OCI-LY1 (cell line): ENCODE measurements at regions not wholly inside any gene's neighbourhood (a gene's known extent, or its start where the extent isn't known, plus 50 kb on each side); places are given as distances from the start of the nearest gene placed in this dataset.

ENCODE experiments used
- H2AFZ ChIP-seq: fragments of 200-600 bp; sonication (generic), shearing (Covaris generic); 2 replicates; pipeline ENCODE4 v1.6.0; 2014; ENCODE audit warnings: antibody characterized with exemption, mild to moderate bottlenecking, low read length
- H3F3A ChIP-seq: fragments of 200-600 bp; sonication (generic), shearing (Covaris generic); 2 replicates; pipeline ENCODE4 v1.6.0; 2014; ENCODE audit warnings: mild to moderate bottlenecking, antibody characterized with exemption, low read length, moderate library complexity; ENCODE audit not compliant: insufficient read depth
- H3K27ac ChIP-seq: fragments of 200-600 bp; sonication (generic); 2 replicates; pipeline ENCODE4 v1.5.1; 2014; ENCODE audit warnings: low read length, mixed run types, mild to moderate bottlenecking, low read depth; ENCODE audit not compliant: poor library complexity, severe bottlenecking
- H3K27me3 ChIP-seq: fragments of 200-600 bp; sonication (generic); 2 replicates; pipeline ENCODE4 v1.6.0; 2014; ENCODE audit warnings: antibody characterized with exemption, mild to moderate bottlenecking, low read length, moderate library complexity; ENCODE audit not compliant: insufficient read depth
- H3K36me3 ChIP-seq: fragments of 200-600 bp; sonication (generic); 2 replicates; pipeline ENCODE4 v1.6.1; 2014; ENCODE audit warnings: mild to moderate bottlenecking, antibody characterized with exemption, low read length, moderate library complexity, mixed read lengths; ENCODE audit not compliant: insufficient read depth
- H3K4me1 ChIP-seq: fragments of 200-600 bp; sonication (generic); 2 replicates; pipeline ENCODE4 v1.5.1; 2014; ENCODE audit warnings: mild to moderate bottlenecking, low read length, moderate library complexity; ENCODE audit not compliant: insufficient read depth, severe bottlenecking
- H3K4me2 ChIP-seq: fragments of 200-600 bp; sonication (generic), shearing (Covaris generic); 2 replicates; pipeline ENCODE4 v1.6.1; 2014; ENCODE audit warnings: low read length
- H3K4me3 ChIP-seq: fragments of 200-600 bp; sonication (generic); 2 replicates; pipeline ENCODE4 v1.5.1; 2014; ENCODE audit warnings: low read length, low read depth, mild to moderate bottlenecking, mixed read lengths; ENCODE audit not compliant: poor library complexity, severe bottlenecking
- H3K79me2 ChIP-seq: fragments of 200-600 bp; shearing (Covaris generic); 2 replicates; pipeline ENCODE4 v1.6.1; 2016; ENCODE audit warnings: mixed run types, low read length, mixed read lengths; ENCODE audit not compliant: insufficient read depth
- H3K9ac ChIP-seq: fragments of 200-600 bp; sonication (generic), shearing (Covaris generic); 2 replicates; pipeline ENCODE4 v1.6.1; 2014; ENCODE audit warnings: mild to moderate bottlenecking, low read length, mixed read lengths
- H3K9me2 ChIP-seq: fragments of 200-600 bp; sonication (generic), shearing (Covaris generic); 2 replicates; pipeline ENCODE4 v1.6.1; 2014; ENCODE audit warnings: low read depth, mild to moderate bottlenecking, low read length, mixed read lengths
- H3K9me3 ChIP-seq: fragments of 200-600 bp; shearing (Covaris generic); 2 replicates; pipeline ENCODE4 v1.6.1; 2014; ENCODE audit warnings: low read length, mixed read lengths
- H4K20me1 ChIP-seq: fragments of 200-600 bp; sonication (generic), shearing (Covaris generic); 2 replicates; pipeline ENCODE4 v1.6.0; 2016; ENCODE audit warnings: mild to moderate bottlenecking, low read length; ENCODE audit not compliant: insufficient read depth
- EZH2 ChIP-seq: fragments of 200-600 bp; sonication (generic), shearing (Covaris generic); IDR thresholded peaks from 2 replicates; pipeline ENCODE4 v1.8.0; 2017; ENCODE audit warnings: borderline replicate concordance, mixed run types, mild to moderate bottlenecking, antibody characterized with exemption, low read length, moderate library complexity, mixed read lengths
- TF ChIP-seq, protein P1 (sequence below): fragments of 200-600 bp; sonication (generic), shearing (Covaris generic); IDR thresholded peaks from 2 replicates; pipeline ENCODE4 v1.5.1; 2017; ENCODE audit warnings: mild to moderate bottlenecking, antibody characterized with exemption, low read length, moderate library complexity, mixed read lengths

DNA sequence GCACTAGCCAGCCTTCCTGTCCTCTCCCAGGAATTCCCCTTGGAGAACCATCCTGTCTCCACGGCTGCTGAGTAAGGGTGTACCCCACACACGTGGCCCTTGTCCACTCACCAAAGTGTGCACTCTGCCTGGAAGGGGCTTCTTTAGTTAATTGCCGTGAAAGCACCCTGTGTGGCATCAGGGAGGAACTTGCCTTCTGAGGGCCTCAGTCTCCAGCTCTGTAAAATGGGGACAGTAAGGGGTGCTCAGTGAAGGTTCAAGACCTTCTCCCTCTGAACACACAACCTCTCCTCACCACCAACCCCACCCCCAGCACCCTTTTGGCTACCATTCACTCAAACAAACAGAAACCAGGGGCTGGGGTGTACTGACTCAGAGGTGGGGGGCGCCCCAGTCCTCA is 59.1 kb upstream of the LHX1 start:
- Histone ChIP-seq H3K27ac (no peak overlapping the region), H3K4me3 (no peak overlapping the region), H3K4me1 (no peaks in the 10 kb centered on the region), H3K4me2 (no peak overlapping the region), H2AFZ (no peak overlapping the region), H4K20me1 (no peaks in the 10 kb centered on the region), H3K27me3 (peaks cover 18% of the 10 kb centered on the region), H3K79me2 (no peaks in the 10 kb centered on the region), H3K9ac (no peak overlapping the region), H3K9me3 (no peaks in the 10 kb centered on the region), H3K9me2 (no peaks in the 10 kb centered on the region), H3K36me3 (no peaks in the 10 kb centered on the region; the same call in 1 of the 2 replicates), H3F3A (no peaks in the 10 kb centered on the region)
- TF ChIP-seq, protein P1, sequence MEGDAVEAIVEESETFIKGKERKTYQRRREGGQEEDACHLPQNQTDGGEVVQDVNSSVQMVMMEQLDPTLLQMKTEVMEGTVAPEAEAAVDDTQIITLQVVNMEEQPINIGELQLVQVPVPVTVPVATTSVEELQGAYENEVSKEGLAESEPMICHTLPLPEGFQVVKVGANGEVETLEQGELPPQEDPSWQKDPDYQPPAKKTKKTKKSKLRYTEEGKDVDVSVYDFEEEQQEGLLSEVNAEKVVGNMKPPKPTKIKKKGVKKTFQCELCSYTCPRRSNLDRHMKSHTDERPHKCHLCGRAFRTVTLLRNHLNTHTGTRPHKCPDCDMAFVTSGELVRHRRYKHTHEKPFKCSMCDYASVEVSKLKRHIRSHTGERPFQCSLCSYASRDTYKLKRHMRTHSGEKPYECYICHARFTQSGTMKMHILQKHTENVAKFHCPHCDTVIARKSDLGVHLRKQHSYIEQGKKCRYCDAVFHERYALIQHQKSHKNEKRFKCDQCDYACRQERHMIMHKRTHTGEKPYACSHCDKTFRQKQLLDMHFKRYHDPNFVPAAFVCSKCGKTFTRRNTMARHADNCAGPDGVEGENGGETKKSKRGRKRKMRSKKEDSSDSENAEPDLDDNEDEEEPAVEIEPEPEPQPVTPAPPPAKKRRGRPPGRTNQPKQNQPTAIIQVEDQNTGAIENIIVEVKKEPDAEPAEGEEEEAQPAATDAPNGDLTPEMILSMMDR = no peak
- TF ChIP-seq EZH2 = no peak

DNA sequence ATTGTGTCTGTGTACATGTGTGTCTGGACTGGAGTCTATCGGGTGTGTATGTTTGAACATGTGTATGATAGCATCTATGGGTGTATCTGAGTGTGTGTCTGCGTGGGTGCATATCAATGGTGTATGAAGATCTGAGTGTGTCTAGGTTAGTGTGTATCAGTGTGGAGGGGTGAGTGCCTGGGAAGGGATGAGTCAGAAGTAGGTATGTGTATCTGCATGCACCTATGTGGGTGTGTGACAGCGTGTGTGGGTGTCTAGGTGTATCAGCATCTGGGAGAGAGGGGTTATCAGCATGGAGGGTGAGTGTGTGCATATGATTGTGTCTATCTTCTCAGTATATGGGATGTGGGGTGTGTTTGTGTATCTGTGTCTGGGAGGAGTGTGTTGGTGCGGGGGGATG is 58.2 kb upstream of the LHX1 start:
- TF ChIP-seq EZH2 = no peak
- TF ChIP-seq, protein P1 = no peak
- Histone ChIP-seq H3F3A (no peaks in the 10 kb centered on the region), H3K4me3 (no peak overlapping the region), H4K20me1 (no peaks in the 10 kb centered on the region), H3K36me3 (no peaks in the 10 kb centered on the region; the same call in 1 of the 2 replicates), H3K4me2 (no peak overlapping the region), H3K79me2 (no peaks in the 10 kb centered on the region), H3K4me1 (no peaks in the 10 kb centered on the region), H3K9me2 (no peaks in the 10 kb centered on the region), H3K27ac (no peak overlapping the region), H3K27me3 (peaks cover 18% of the 10 kb centered on the region), H2AFZ (no peak overlapping the region), H3K9me3 (no peaks in the 10 kb centered on the region), H3K9ac (no peak overlapping the region)

GRCh38 chr17:36879624-36880131 is 57.6 kb upstream of the LHX1 start:
- Histone ChIP-seq H3K27me3 (peaks cover 14% of the 10 kb centered on the region), H3K4me2 (no peak overlapping the region), H2AFZ (no peak overlapping the region), H3K9me3 (no peaks in the 10 kb centered on the region), H3F3A (no peaks in the 10 kb centered on the region), H3K9me2 (no peaks in the 10 kb centered on the region), H3K9ac (no peak overlapping the region), H3K27ac (no peak overlapping the region), H3K4me1 (no peaks in the 10 kb centered on the region), H3K79me2 (no peaks in the 10 kb centered on the region), H3K36me3 (no peaks in the 10 kb centered on the region; the same call in 1 of the 2 replicates), H3K4me3 (no peak overlapping the region), H4K20me1 (no peaks in the 10 kb centered on the region)
- TF ChIP-seq, protein P1 = no peak
- no peak for TF ChIP-seq EZH2
